Activated CD4-positive, CD25-positive, alpha-beta regulatory T cell treated with anti-CD3 and anti-CD28 coated beads, Interleukin-2, amount 50 U/mL, for 24 hours (primary cell): ENCODE measurements at regions not wholly inside any gene's neighbourhood (a gene's known extent, or its start where the extent isn't known, plus 50 kb on each side); places are given as distances from the start of the nearest gene placed in this dataset.

Experiments
- ATAC-seq, 2 donors: fragments of 150-1000 bp; cut with Tn5 transposase; one replicate each; pipeline ENCODE4 v1.10.0; 2021; ENCODE audit warnings: mild to moderate bottlenecking in 1 of 2, moderate library complexity in 1 of 2

DNA sequence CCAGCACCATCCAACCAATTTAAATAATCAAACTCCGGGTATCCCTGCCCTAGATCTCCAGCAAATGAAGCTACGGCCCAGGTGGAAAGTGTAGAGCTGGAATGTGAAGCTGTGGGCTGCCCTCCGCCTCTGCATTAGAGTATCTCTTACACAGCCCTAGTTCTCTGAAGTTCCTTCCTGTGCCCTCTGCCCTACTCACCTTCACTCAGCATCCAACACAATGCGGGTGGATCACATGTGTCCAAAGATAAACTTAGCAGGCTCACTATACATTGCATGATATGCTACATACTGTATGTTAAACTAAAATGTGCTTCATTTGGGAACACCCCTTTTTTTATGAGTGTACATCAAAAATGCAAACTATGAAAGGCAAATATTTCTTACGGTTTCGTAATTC lies 70.0 kb upstream of the RAD23B start:
- ATAC-seq, result peak; percentile 27 to 59

DNA sequence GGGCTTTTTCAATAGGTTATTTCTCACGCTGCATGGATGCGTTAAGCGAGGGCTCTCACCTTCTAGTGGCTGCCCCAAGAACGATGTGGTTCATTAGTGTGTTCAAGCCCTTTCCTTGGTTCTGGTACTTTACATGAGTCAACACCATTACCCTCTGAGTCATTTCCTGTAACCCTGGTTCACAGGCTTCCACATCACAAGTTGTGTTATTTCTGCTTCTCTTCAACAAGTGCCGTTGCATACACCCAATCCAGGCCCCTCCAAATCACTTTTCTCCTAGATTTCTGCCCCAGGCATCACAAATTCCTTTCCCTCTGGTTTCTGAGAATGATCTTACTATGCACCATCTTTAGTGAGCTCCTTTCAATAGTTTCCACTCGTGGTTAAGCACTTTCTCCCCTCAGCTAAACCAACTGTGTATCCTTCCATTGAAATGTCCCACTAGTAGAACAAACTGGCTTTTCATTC lies 69.5 kb upstream of the RAD23B start:
- ATAC-seq, result peak; percentile 98 to 99

DNA sequence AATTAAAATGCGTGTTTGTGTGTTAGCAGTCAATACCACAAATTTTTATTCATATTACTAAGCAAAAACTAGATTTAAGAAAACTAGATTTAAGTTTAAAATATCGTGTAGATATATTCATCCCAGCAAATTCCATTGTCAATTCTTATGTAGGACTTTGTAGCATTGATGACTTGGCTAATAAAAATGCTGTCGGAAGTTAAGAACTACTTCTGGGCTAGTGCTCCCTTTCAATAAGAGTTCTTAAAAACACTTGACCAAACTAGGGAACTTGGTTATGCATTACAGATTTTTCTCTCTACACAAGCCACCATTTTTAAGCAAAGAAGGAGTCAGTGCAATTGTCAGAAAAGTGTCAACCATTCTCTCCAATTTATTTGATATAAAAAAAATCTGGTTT lies 68.7 kb upstream of the RAD23B start:
- ATAC-seq, result no peak

DNA sequence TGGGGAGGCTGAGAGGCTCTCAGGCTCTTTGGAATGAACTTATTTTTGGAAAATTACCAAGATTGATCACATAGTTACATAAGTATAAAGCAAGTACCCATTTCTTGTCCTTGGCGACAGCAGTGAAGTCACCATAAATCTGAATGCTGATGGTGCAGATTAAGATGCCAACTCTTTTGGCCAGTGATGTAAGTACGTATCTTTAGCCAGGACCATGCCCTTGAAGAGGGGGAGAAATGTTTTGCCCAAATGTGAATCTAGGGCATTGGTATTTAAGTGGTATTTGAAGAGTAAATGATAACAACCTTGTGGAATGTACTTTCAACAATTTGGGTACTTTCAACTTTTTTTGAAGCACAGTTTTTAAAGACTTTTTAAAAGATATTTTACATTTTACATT lies 68.2 kb upstream of the RAD23B start:
- ATAC-seq, result no peak

DNA sequence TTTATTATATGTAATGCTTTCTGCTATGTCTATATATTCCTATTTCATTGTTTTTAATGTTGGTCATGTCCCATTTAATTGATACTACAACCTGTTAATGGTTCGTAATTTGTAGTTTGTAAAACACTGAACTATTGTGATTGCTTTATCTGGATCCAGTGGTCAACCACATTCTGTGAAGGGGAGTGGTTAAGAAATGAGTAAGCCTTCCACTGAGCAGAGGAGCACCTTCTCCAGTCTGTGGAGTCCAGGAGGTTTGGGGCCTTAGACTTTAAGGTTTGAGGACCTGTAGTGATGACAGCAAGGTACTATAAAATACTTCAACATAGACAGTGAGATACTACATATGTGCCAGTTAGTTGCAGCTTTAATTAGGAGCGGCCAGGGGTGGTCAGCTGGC lies 67.7 kb upstream of the RAD23B start:
- ATAC-seq, result no peak

DNA sequence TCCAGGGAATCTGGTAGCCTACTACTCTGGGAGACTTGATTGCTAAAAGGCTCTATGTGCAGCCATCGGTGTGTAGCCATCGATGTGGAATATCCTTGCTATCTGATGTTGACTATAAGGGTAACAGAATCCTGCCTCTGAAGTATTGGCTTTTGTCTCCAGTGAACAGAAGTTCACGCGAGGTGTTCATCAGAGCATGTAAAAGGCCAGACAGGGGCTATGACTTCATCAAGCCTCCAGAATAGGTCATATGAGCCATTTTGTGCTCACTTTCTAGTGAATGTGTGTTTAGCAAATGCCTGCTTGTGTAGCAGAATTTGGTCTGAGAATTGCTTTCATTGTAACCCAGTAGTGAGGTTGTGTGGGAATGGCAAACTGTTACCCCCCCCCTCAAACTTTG lies 66.8 kb upstream of the RAD23B start:
- no peak for ATAC-seq

DNA sequence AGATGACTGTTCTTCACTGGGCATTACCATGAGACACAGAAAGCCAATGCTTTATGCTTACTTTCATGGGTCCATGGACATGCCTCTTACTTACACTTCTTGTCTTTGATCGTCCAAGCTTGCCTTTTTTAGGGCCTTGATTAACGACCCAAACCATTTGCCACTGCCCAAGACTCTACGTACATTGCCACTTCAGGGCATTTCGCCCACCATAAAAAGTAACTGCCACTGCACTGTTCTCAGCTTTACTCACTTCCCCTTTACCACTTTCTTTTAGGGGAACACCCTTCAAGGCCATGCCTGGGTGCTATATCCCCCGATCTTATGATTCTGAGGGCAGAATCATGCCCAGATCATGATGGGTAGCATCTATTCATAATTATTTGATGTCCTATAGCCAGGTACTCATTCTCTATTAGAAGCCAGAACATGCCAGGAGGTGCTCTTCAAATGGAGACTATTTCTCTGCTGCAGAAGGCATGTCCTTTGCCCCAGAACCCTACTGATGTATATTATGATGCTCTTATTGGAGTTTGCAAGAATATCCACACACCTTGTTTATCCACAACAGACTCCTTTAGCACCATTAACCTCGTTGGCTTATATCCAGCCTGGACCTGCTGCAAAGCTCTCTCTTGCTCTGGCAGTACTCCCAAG lies 64.1 kb upstream of the RAD23B start:
- peak in 1 of 2 donors; percentile 33 for ATAC-seq

DNA sequence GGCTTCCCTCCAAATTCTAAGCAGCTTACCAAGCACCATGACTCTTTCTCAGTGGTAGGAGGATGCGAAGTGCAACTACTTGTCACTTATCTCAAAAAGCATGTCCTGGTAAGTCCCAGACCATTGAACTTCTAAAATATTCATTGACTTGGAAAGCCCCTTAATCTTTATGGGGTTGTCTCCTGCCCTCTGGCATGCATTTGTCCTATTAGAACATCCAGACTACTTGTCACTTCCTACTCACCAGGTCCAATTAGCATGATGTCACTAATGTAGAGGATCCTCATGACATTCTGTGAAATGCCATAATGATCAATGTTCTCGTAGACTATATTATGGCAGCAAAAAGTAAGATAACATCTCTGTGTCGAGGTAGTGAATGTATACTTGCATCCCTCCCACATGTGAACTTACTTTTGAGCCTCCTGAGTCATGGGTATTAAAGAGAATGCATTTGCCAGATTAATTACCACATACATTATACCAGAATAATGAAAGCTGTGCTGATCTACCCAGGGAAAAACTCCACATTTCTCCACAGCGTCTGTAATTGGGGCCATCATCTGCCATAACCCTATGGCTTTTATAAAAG lies 63.5 kb upstream of the RAD23B start:
- ATAC-seq, result peak in 1 of 2 donors; percentile 30

DNA sequence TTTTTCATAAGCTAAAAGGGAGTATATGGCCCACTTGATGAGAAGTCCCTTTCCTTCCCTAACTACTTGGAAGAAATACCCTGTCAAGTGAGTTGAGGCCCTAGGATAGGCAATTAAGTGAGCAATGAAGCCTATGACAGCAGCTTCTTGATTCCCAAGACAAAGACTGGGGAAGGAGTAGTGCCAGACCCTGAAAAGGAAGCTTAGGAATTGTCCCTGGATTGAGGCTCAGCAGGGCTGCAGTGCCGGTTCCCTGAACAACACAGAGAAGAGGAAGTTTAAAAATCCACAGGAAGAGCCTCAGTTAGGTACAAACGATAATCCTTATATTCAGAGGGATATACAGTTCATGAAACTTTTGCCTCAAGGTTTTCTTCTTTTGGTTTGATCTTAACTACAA lies 61.8 kb upstream of the RAD23B start:
- no peak for ATAC-seq

DNA sequence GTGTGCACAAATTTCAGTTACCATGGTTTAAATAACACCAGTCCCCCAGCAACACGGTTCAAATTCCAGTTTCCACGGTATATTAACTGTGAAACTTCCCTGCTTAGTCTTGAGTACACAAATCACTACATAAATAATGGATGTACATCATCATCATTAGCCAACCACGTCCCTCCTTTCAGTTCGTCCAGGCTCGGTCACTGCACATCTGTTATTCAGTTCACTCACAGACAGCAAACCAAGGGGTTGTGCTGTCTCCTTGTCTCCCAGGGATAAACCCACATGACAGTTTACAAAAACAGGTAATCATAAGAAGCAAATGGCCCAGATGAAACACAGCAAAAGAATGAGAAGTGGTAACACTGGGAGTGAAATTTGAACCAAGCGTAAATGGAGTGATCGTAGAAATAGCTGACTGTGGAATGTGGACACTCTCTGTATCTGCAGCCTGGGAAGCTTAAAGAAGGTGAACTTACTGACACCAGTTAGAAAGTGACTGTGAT lies 61.0 kb upstream of the RAD23B start:
- ATAC-seq, result no peak

DNA sequence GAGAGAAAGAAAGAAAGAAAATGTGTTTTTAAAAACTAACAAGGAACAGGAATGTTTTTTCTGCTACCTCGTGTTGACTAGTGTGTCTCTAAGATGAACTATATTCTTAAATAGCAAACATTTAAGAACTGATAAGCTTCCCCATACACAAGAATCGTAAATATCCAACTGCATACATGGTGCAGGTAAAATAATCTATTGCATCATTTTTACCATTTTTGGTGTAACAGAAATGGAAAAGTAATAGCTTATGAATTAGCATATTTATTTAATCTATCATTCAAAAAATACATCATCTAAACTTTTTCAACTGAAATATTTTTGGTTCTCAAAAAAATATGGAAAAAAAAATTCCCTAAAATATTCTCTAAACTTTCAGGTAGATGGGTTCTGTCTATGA lies 59.7 kb upstream of the RAD23B start:
- no peak for ATAC-seq

DNA sequence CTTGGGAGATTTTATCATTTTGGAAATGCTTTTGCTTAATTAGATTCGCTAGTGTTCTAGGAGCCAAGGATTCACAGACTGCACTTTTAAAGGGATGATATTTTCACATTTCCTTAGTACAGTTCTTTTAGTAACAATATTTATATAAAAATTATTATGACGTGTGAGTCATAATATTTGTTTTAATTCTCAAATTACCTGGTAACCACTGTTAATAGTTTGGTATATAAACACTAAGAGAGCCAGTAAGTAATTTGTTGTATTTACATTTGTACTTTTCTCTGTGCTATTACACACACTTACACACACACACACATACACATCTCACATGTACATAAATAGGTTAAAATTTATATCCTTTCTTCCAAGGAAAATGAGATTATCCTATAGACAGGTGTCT lies 58.8 kb upstream of the RAD23B start:
- no peak for ATAC-seq

DNA sequence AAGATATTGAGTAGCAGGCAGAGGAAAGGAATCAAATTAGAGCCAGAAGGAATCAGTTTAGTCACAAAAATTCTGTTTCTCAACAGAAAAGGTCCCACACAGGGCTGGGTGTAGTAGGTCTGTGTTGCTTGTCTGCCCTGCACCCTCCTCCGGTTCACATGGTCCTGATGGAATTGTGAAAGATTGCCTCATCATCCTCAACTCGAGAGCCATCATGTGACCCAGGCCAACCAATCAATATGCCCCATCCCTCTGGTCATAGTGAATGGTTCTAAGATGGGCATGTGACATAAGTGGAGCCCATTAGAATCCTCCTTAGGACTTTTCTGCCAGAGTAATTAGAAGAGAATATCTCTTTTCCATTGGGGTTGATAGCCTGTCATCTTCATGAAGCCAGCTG lies 56.7 kb upstream of the RAD23B start:
- ATAC-seq, result no peak

DNA sequence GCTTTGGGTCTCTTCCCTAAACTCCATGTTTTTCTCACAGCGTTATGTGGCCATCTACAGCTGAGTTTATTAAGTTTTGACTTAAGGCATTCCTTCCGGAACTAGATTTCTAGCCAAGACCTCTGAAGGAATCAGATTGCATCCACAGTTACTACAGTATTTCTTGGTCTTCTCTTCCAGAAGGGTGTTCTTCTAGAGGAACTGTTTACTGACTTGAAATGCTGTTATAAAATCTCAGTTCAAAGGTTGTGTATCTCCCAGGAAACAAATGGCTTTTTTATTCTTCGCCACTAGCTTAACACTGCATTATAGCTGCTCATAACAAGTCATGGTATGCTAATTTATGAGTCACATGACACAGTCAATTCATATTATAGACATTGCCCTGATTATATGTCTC lies 55.3 kb upstream of the RAD23B start:
- no peak for ATAC-seq

DNA sequence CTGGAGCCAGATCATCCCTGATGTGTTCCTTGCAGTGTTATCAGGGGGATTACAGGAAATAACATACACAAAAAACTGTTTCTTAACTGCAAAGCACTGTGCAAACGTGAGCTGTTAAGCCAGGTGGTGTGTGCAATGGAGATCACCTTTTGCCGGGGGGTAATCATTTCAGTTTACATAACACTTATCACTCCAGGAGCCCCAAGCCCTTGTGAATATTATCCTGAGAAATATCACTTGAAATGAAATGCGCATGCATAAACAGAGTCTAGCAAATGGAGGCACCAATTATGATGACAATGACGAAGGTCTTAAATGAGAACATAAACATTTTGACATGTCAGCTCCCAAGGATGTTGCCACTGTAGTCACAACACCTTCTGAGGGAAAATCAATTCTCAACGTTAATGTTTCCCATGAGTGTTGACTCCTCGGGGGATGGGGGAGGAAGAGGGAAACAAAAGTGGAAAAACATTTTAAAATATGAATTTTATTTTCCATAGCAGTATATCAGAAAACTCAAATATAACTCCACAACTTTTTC lies 54.5 kb upstream of the RAD23B start:
- no peak for ATAC-seq

DNA sequence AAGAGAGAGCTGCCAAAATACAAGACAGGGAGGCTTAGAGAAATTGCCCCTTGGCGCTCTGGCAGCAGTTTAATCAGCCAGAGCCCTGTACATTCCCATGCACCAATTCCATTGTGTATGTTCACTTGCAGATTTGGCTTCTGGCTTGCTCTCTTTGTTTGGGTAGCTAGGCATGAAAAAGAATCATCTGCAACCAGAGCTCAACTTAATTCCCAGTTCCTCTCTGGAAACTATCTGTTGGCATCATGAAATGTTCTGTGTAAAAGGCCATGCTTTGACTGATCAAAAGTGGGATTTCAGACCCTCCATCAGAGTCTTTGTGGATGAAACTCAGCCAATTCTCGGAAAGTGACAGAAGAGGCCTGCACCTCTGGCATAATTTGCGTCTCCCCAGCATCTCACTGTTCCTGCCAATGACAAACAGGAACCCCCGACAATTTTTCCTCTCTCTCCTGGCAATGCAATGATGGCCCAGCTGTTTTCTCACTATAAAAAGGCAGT lies 53.8 kb upstream of the RAD23B start:
- no peak for ATAC-seq
